Breast epithelium (tissue), 4 donors: ENCODE measurements at regions not wholly inside any gene's neighbourhood (a gene's known extent, or its start where the extent isn't known, plus 50 kb on each side); places are given as distances from the start of the nearest gene placed in this dataset.

ENCODE experiments used
- DNase-seq, 2 donors: peaks; one replicate each; pipeline ENCODE4 v3.0.0-alpha.2; 2019; ENCODE audit warnings: low spot score in 2 of 2
- H3K27ac ChIP-seq, 2 donors: fragments of 200-600 bp; sonication (generic) in 1 of 2; one replicate each; pipeline ENCODE4 v1.5.1; 2016 to 2019; ENCODE audit warnings: mild to moderate bottlenecking in 1 of 2
- H3K27me3 ChIP-seq, 2 donors: fragments of 200-600 bp; sonication (generic) in 1 of 2; one replicate each; pipeline versions ENCODE4 v1.5.1 to v1.6.0; 2017 to 2019; ENCODE audit warnings: control low read depth in 1 of 2, mild to moderate bottlenecking in 1 of 2
- H3K36me3 ChIP-seq: fragments of 200-600 bp; one replicate; pipeline ENCODE4 v1.5.1; 2019
- H3K4me1 ChIP-seq, 2 donors: fragments of 200-600 bp; sonication (generic); one replicate each; pipeline ENCODE4 v1.5.1; 2016 to 2019; ENCODE audit warnings: control low read depth in 1 of 2
- H3K4me3 ChIP-seq, 3 donors: fragments of 200-600 bp; sonication (generic); 1 replicate in 2 of 3; 2 replicates in 1 of 3; pipeline ENCODE4 v1.5.1; 2016 to 2019; ENCODE audit warnings: mild to moderate bottlenecking in 3 of 3, moderate library complexity in 2 of 3
- H3K9me3 ChIP-seq, 2 donors: fragments of 200-600 bp; sonication (generic) in 1 of 2; one replicate each; pipeline ENCODE4 v1.5.1; 2016 to 2019; ENCODE audit warnings: control low read depth in 1 of 2
- CTCF ChIP-seq, 3 donors: fragments of 450-650 bp; IDR thresholded peaks; one replicate each; pipeline ENCODE4 v1.5.1; 2016 to 2017; ENCODE audit warnings: antibody characterized with exemption in 3 of 3, mild to moderate bottlenecking in 3 of 3, moderate library complexity in 3 of 3
- POLR2A ChIP-seq: fragments of 450-650 bp; IDR thresholded peaks from one replicate; pipeline ENCODE4 v1.6.1; 2016; ENCODE audit warnings: antibody characterized with exemption, mild to moderate bottlenecking, moderate library complexity
- POLR2AphosphoS5 ChIP-seq, 3 donors: sonication (generic); formaldehyde crosslinking; IDR thresholded peaks; one replicate each; pipeline ENCODE4 v1.6.1; 2017; ENCODE audit warnings: antibody characterized with exemption in 3 of 3
- intact Hi-C: fragments of 100-400 bp; cut with DNase I; formaldehyde crosslinking; loops from one replicate; pipeline ENCODE4 v1.15.1; 2023; ENCODE audit warnings: low total_unique reads

DNA sequence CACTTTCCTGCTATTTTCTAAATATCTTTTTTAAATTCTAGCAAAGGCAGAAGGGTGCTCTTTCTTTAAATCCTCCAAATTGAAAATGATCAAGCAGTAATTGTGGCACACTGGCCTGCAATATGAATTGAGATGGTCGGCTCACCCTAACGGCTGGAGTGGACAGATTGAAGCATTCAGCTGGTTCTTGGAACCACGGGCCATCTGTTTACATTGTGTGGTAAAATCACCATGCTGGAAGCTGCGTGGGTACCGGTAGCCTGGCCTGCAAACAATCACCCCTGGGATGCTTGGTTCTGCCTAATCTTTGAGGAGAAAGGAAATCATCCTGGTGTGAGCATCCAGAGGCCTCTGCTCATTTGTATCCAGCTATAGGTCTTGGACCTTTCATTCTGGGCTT, 289.3 kb downstream of the ZNF608 start:
- Histone ChIP-seq H3K36me3 (no peaks in the 10 kb centered on the region), H3K4me1 (no peaks in the 10 kb centered on the region), H3K9me3 (no peaks in the 10 kb centered on the region), H3K27me3 (no peaks in the 10 kb centered on the region), H3K4me3 (no peak overlapping the region), H3K27ac (no peak overlapping the region)
- TF ChIP-seq POLR2A = no peak
- TF ChIP-seq CTCF (IDR thresholded peaks at IDR 0.05) = no peak
- TF ChIP-seq POLR2AphosphoS5 (IDR thresholded peaks at IDR 0.05) = no peak
- DNase-seq = no peak
- intact Hi-C loops = no loop called here

DNA sequence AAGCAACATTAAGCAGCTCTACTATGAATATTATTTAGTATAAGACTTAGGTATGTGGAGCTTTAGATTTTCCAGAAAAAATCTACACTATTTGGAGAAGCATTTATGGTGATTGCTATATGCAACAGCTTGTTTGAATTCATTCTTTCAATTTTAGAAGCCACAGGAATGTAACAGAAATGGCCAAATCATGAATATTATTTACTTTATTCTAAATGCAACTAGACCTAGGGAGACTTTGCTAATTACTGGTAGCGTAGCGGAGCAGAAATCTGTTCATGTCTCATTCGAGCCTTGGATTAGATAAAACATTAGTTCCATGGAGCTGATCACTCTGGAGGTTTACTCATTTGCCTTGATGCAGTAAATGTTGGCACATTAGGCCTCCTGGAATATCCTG, 290.2 kb downstream of the ZNF608 start:
- no peaks in the 10 kb centered on the region for H3K36me3 ChIP-seq
- no peak overlapping the region for H3K27ac ChIP-seq
- TF ChIP-seq POLR2AphosphoS5 (IDR thresholded peaks at IDR 0.05) = no peak
- TF ChIP-seq POLR2A = no peak
- no peak for TF ChIP-seq CTCF (IDR thresholded peaks at IDR 0.05)
- H3K27me3 ChIP-seq = no peaks in the 10 kb centered on the region
- H3K4me3 ChIP-seq = no peak overlapping the region
- H3K9me3 ChIP-seq = no peaks in the 10 kb centered on the region
- intact Hi-C loops = no loop called here
- no peaks in the 10 kb centered on the region for H3K4me1 ChIP-seq
- DNase-seq = no peak

GRCh38 chr5:124454081-124454480, 292.4 kb downstream of the ZNF608 start:
- intact Hi-C loops = no loop called here
- no peaks in the 10 kb centered on the region for H3K9me3 ChIP-seq

DNA sequence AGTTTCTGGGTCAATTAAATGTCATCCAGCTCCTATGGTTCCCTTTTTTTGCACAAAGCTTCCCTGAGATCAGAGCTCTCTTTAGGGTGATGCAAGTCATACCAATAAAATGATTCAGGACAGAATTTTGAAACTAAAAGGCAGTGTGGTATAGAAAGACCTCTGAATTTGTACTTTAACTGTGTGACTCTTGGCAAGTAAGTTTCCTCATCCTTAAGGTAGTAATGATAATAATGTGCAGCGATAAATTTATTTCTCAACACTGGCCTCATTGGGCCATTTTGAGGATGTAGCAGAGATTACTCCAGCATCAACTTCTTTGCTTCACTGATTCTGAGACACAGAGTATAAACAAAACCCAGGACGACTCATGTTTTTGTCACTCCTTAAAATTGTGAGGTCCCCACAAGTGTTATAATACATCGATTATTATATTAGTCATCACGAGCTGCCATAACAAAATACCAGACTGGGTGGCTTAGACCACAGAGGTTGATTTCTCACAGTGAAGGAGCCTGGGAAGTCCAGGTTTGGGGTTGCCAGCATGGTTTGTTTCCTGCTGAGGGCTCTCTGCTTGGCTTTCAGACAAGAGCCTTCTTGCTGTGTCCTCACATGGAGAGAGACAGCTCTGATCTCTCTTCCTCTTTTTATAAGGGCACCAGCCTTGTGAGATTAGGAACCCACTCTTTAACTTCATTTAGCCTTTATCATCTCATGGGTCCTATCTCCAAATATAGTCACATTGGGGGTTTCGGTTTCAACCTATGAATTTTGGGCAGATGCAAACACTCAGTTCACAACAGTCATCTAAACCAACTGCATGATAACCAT, 293.0 kb downstream of the ZNF608 start:
- TF ChIP-seq CTCF (IDR thresholded peaks at IDR 0.05) = no peak
- TF ChIP-seq POLR2A = no peak
- no peak for TF ChIP-seq POLR2AphosphoS5 (IDR thresholded peaks at IDR 0.05)
- intact Hi-C loops = no loop called here

More at GRCh38 chr5:124454081-124454480, 292.4 kb downstream of the ZNF608 start:
- TF ChIP-seq POLR2AphosphoS5 (IDR thresholded peaks at IDR 0.05) (no peak), CTCF (IDR thresholded peaks at IDR 0.05) (no peak), POLR2A (no peak)
- Histone ChIP-seq H3K36me3 (no peaks in the 10 kb centered on the region), H3K27ac (no peak overlapping the region), H3K27me3 (no peaks in the 10 kb centered on the region), H3K4me3 (no peak overlapping the region), H3K4me1 (no peaks in the 10 kb centered on the region)
- DNase-seq = no peak

DNA sequence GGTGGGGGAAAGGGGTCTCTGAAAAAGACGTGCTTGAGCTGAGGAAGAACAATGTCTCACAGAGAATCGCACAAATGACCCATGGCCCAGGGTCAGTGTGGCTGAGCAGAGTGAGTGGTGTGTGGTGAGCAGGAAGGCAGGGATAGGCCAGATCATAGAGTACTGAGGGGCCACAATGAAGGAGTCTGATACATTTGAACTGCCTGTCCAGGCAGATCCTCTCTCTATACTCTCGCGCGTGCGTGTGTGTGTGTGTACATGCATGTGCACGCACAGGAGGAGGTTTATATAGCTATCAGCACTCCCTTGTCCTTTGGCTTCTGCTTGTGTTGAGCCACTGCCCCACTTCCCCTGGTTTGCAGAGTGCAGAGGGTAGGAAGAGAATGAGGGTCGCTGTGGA, 294.0 kb downstream of the ZNF608 start:
- intact Hi-C loops = no loop called here
- Histone ChIP-seq H3K4me1 (no peaks in the 10 kb centered on the region), H3K4me3 (no peak overlapping the region), H3K27ac (no peak overlapping the region), H3K27me3 (no peaks in the 10 kb centered on the region), H3K36me3 (no peaks in the 10 kb centered on the region), H3K9me3 (no peaks in the 10 kb centered on the region)
- DNase-seq = no peak
- TF ChIP-seq POLR2A (no peak), POLR2AphosphoS5 (IDR thresholded peaks at IDR 0.05) (no peak), CTCF (IDR thresholded peaks at IDR 0.05) (no peak)

More for the DNA sequence above, 293.0 kb downstream of the ZNF608 start:
- no peak overlapping the region for H3K27ac ChIP-seq
- no peak for DNase-seq
- H3K27me3 ChIP-seq = no peaks in the 10 kb centered on the region
- H3K9me3 ChIP-seq = no peaks in the 10 kb centered on the region
- no peaks in the 10 kb centered on the region for H3K36me3 ChIP-seq
- no peaks in the 10 kb centered on the region for H3K4me1 ChIP-seq
- H3K4me3 ChIP-seq = no peak overlapping the region
